ENCODE measurements at regions not wholly inside any gene's neighbourhood (a gene's known extent, or its start where the extent isn't known, plus 50 kb on each side); places are given as distances from the start of the nearest gene placed in this dataset.

DNA sequence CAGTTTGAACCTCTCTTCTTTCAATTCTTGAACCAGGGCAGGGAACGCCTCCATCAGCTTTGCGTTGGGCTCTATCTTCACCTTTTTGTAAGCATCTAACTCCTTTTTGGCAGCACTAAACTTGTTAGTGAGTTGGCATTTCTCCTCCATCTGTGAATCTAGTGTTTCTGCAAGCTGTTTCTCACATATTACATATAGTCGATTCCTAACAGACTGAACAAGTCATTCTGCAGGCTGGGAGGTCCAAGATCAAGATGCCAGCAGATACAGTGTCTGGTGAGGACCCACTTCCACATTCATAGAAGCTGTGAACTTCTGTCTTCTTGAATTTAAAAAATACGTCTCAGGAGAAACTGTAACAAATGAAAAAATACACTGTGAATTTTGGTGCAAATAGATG, 539.7 kb downstream of the ANKRD7 start:
- TF ChIP-seq, protein P1, sequence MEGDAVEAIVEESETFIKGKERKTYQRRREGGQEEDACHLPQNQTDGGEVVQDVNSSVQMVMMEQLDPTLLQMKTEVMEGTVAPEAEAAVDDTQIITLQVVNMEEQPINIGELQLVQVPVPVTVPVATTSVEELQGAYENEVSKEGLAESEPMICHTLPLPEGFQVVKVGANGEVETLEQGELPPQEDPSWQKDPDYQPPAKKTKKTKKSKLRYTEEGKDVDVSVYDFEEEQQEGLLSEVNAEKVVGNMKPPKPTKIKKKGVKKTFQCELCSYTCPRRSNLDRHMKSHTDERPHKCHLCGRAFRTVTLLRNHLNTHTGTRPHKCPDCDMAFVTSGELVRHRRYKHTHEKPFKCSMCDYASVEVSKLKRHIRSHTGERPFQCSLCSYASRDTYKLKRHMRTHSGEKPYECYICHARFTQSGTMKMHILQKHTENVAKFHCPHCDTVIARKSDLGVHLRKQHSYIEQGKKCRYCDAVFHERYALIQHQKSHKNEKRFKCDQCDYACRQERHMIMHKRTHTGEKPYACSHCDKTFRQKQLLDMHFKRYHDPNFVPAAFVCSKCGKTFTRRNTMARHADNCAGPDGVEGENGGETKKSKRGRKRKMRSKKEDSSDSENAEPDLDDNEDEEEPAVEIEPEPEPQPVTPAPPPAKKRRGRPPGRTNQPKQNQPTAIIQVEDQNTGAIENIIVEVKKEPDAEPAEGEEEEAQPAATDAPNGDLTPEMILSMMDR (IDR thresholded peaks at IDR 0.05): no peak
- TF ChIP-seq POLR2A (IDR thresholded peaks at IDR 0.05): no peak
